GM12878 (cell line): ENCODE measurements at regions not wholly inside any gene's neighbourhood (a gene's known extent, or its start where the extent isn't known, plus 50 kb on each side); places are given as distances from the start of the nearest gene placed in this dataset.

ENCODE experiments used
- ATAC-seq: fragments of 200-7000 bp; cut with Tn5 transposase; 3 replicates; pipeline ENCODE4 v1.9.1; 2020; ENCODE audit warnings: mild to moderate bottlenecking, moderate library complexity
- BruUV-seq: library from RNA; stranded (reverse); fragments of 400-500 nt; replicated peaks from 2 replicates; lab custom pipeline; 2021; lab: Mats Ljungman, UMichigan
- CTCF ChIA-PET: fragments of 300-600 bp; sonication (Branson Sonifier 250); formaldehyde crosslinking; extraction: SDS; loops from one replicate; lab custom pipeline; 2021; ENCODE audit warnings: inconsistent platforms; lab: Yijun Ruan, JAX
- POLR2A ChIA-PET: fragments of 350-600 bp; formaldehyde crosslinking; extraction: SDS; loops from one replicate; lab custom pipeline; 2021; ENCODE audit warnings: inconsistent platforms; lab: Charles Lee
- RAD21 ChIA-PET: fragments of 300-600 bp; sonication (Branson Sonifier 250); formaldehyde crosslinking; loops from one replicate; lab custom pipeline; 2023; ENCODE audit warnings: antibody characterized with exemption; ENCODE audit not compliant: unreplicated experiment; lab: Charles Lee
- SMC1A ChIA-PET: fragments of 300-600 bp; sonication (Branson Sonifier 250); formaldehyde crosslinking; loops from one replicate; lab custom pipeline; 2023; ENCODE audit not compliant: unreplicated experiment, uncharacterized antibody; lab: Charles Lee
- DNase-seq: peaks from one replicate; pipeline ENCODE4 v3.0.0-alpha.2; 2011; ENCODE audit warnings: low read depth, low spot score
- FAIRE-seq: peaks from 3 replicates; lab custom pipeline; 2011; peaks lifted over from hg19 to GRCh38; lab: Jason Lieb, UNC
- H2AFZ ChIP-seq: 2 replicates; pipeline ENCODE4 v1.6.0; 2011; ENCODE audit warnings: low read depth, low read length, control low read depth; ENCODE audit not compliant: control insufficient read depth
- H3K27ac ChIP-seq: 2 replicates; pipeline ENCODE4 v1.5.1; 2011; ENCODE audit warnings: control low read depth; ENCODE audit not compliant: control insufficient read depth, insufficient read depth
- H3K27me3 ChIP-seq, 2 experiments: replicated peaks in 1 of 2; 2 replicates each; pipeline versions ENCODE4 v1.6.0 to v1.6.1; 2011; ENCODE audit warnings: low read length in 1 of 2; ENCODE audit not compliant: control insufficient read depth in 2 of 2, insufficient read depth in 2 of 2
- H3K36me3 ChIP-seq, 2 experiments: 2 replicates each; pipeline ENCODE4 v1.5.1; 2011; ENCODE audit warnings: low read length in 1 of 2; ENCODE audit not compliant: control insufficient read depth in 2 of 2, insufficient read depth in 2 of 2
- H3K4me1 ChIP-seq: 2 replicates; pipeline ENCODE4 v1.6.1; 2011; ENCODE audit warnings: mild to moderate bottlenecking, low read length, moderate library complexity, mixed read lengths; ENCODE audit not compliant: control insufficient read depth, insufficient read depth
- H3K4me2 ChIP-seq: 2 replicates; pipeline ENCODE4 v1.6.0; 2011; ENCODE audit warnings: control low read depth; ENCODE audit not compliant: control insufficient read depth, insufficient read depth
- H3K4me3 ChIP-seq: fragments of 200-600 bp; sonication (generic); 2 replicates; pipeline ENCODE4 v1.5.1; 2016
- H3K79me2 ChIP-seq: 2 replicates; pipeline ENCODE4 v1.6.0; 2011; ENCODE audit warnings: low read length; ENCODE audit not compliant: control insufficient read depth, insufficient read depth
- H3K9ac ChIP-seq: 2 replicates; pipeline ENCODE4 v1.8.0; 2011; ENCODE audit warnings: low read length, control low read depth, mixed read lengths; ENCODE audit not compliant: control insufficient read depth, insufficient read depth
- H3K9me3 ChIP-seq: replicated peaks from 3 replicates; pipeline ENCODE4 v1.5.1; 2011; ENCODE audit warnings: mild to moderate bottlenecking, low read length; ENCODE audit not compliant: control insufficient read depth, insufficient read depth
- H4K20me1 ChIP-seq: 2 replicates; pipeline ENCODE4 v1.6.0; 2011; ENCODE audit not compliant: control insufficient read depth, insufficient read depth
- BMI1 ChIP-seq: fragments of 450-650 bp; IDR thresholded peaks from 2 replicates; pipeline ENCODE4 v1.6.1; 2016; ENCODE audit warnings: mild to moderate bottlenecking, moderate library complexity, borderline replicate concordance
- CREB1 ChIP-seq: IDR thresholded peaks from 2 replicates; pipeline ENCODE4 v1.6.1; 2012; ENCODE audit warnings: low read depth, mild to moderate bottlenecking, inconsistent platforms
- DPF2 ChIP-seq: fragments of 450-650 bp; IDR thresholded peaks from 2 replicates; pipeline ENCODE4 v1.6.1; 2017; ENCODE audit warnings: mild to moderate bottlenecking
- IRF4 ChIP-seq: IDR thresholded peaks from 2 replicates; pipeline ENCODE4 v1.6.1; 2011; ENCODE audit warnings: low read depth, low read length
- KLF5 ChIP-seq: fragments of 450-650 bp; IDR thresholded peaks from 2 replicates; pipeline ENCODE4 v1.6.1; 2014; ENCODE audit warnings: mild to moderate bottlenecking; ENCODE audit not compliant: partially characterized antibody
- NFIC ChIP-seq: IDR thresholded peaks from 2 replicates; pipeline ENCODE4 v1.6.1; 2012; ENCODE audit warnings: low read depth, mild to moderate bottlenecking, inconsistent platforms, low read length, moderate library complexity
- NFYA ChIP-seq: IDR thresholded peaks from 2 replicates; pipeline ENCODE4 v1.6.1; 2011; ENCODE audit warnings: low read depth, mild to moderate bottlenecking, low read length, improper control_type of control experiment, borderline replicate concordance
- PAX5 ChIP-seq: IDR thresholded peaks from 2 replicates; pipeline ENCODE4 v1.6.1; 2011; ENCODE audit warnings: low read depth, low read length, borderline replicate concordance
- SMARCA5 ChIP-seq: fragments of 450-650 bp; IDR thresholded peaks from 2 replicates; pipeline ENCODE4 v1.6.1; 2017; ENCODE audit warnings: mild to moderate bottlenecking
- WGBS: methylation state at CpG from one replicate; pipeline ENCODE4 v1.1.6; 2016; ENCODE audit warnings: low lambda C conversion rate; ENCODE audit not compliant: insufficient replicate concordance, insufficient coverage; ENCODE audit errors: missing lambda C conversion rate; 5-methylcytosine and 5-hydroxymethylcytosine counted together
- in situ Hi-C: fragments of 300-500 bp; cut with MboI; formaldehyde crosslinking; loops from 9 replicates; pipeline ENCODE4 v1.14.3; 2018; ENCODE audit warnings: mixed read lengths
- intact Hi-C: fragments of 100-400 bp; cut with micrococcal nuclease; formaldehyde crosslinking; loops from one replicate; pipeline ENCODE4 v1.14.2; 2022; ENCODE audit not compliant: unreplicated experiment
- TF ChIP-seq, protein P1 (sequence below): IDR thresholded peaks from 2 replicates; pipeline ENCODE4 v1.6.1; 2012; ENCODE audit warnings: low read depth, low read length, improper control_type of control experiment
- TF ChIP-seq, protein P2 (sequence below): IDR thresholded peaks from 2 replicates; pipeline ENCODE4 v1.6.1; 2012; ENCODE audit warnings: low read depth, low read length, improper control_type of control experiment
- TF ChIP-seq, protein P3 (sequence below): fragments of 450-650 bp; IDR thresholded peaks from 2 replicates; pipeline ENCODE4 v1.6.1; 2018; ENCODE audit warnings: borderline replicate concordance, mild to moderate bottlenecking; ENCODE audit not compliant: partially characterized antibody
- TF ChIP-seq, protein P4 (sequence below): fragments of 450-650 bp; IDR thresholded peaks from 2 replicates; pipeline ENCODE4 v1.6.1; 2018; ENCODE audit warnings: mild to moderate bottlenecking, low read depth, moderate library complexity; ENCODE audit not compliant: partially characterized antibody

DNA sequence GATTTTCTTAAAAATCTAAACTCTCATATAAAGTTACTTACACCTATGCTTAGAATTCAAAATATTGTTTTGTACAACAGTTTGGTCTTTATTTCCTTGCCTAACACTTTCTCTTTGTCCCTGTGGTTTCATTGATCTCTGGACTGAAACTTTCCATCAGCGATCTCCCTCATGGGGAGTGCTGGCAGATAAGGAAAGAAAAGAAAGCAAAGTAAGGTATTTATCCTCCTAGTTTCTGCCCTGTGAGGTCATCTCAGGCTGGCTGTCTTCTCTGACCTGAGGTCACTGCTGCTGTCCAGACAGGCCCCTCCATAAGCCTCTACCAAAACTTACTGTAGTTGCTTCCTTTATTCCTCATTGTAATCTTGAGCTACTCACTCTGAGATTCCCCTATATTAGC lies 57.9 kb upstream of the EPHA6 start:
- Histone ChIP-seq H3K4me3 (no peak overlapping the region), H3K27ac (no peak overlapping the region), H3K9ac (no peak overlapping the region), H3K4me1 (no peaks in the 10 kb centered on the region), H3K9me3 (no peaks in the 10 kb centered on the region), H3K4me2 (no peak overlapping the region), H3K36me3 (no peaks in the 10 kb centered on the region), H2AFZ (no peak overlapping the region), H3K27me3 (no peaks in the 10 kb centered on the region), H3K79me2 (no peaks in the 10 kb centered on the region), H4K20me1 (no peaks in the 10 kb centered on the region)
- no TSS peak for BruUV-seq
- ChIA-PET POLR2A (no interaction called here), RAD21 (no interaction called here), SMC1A (no interaction called here), CTCF (no interaction called here)
- DNase-seq (no peak), ATAC-seq (no peak), FAIRE-seq (no peak)
- 6% methylated on average over 1 of the region's 1 CpG for WGBS
- intact Hi-C loops: no loop called here
- no peak for TF ChIP-seq IRF4
- TF ChIP-seq NFYA: no peak
- TF ChIP-seq, protein P1, sequence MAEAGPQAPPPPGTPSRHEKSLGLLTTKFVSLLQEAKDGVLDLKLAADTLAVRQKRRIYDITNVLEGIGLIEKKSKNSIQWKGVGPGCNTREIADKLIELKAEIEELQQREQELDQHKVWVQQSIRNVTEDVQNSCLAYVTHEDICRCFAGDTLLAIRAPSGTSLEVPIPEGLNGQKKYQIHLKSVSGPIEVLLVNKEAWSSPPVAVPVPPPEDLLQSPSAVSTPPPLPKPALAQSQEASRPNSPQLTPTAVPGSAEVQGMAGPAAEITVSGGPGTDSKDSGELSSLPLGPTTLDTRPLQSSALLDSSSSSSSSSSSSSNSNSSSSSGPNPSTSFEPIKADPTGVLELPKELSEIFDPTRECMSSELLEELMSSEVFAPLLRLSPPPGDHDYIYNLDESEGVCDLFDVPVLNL: no peak
- TF ChIP-seq NFIC: no peak
- TF ChIP-seq, protein P2, sequence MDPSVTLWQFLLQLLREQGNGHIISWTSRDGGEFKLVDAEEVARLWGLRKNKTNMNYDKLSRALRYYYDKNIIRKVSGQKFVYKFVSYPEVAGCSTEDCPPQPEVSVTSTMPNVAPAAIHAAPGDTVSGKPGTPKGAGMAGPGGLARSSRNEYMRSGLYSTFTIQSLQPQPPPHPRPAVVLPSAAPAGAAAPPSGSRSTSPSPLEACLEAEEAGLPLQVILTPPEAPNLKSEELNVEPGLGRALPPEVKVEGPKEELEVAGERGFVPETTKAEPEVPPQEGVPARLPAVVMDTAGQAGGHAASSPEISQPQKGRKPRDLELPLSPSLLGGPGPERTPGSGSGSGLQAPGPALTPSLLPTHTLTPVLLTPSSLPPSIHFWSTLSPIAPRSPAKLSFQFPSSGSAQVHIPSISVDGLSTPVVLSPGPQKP: no peak
- TF ChIP-seq KLF5: no peak
- TF ChIP-seq, protein P3, sequence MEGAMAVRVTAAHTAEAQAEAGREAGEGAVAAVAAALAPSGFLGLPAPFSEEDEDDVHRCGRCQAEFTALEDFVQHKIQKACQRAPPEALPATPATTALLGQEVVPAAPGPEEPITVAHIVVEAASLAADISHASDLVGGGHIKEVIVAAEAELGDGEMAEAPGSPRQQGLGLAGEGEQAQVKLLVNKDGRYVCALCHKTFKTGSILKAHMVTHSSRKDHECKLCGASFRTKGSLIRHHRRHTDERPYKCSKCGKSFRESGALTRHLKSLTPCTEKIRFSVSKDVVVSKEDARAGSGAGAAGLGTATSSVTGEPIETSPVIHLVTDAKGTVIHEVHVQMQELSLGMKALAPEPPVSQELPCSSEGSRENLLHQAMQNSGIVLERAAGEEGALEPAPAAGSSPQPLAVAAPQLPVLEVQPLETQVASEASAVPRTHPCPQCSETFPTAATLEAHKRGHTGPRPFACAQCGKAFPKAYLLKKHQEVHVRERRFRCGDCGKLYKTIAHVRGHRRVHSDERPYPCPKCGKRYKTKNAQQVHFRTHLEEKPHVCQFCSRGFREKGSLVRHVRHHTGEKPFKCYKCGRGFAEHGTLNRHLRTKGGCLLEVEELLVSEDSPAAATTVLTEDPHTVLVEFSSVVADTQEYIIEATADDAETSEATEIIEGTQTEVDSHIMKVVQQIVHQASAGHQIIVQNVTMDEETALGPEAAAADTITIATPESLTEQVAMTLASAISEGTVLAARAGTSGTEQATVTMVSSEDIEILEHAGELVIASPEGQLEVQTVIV: no peak
- no peak for TF ChIP-seq PAX5
- no peak for TF ChIP-seq SMARCA5
- no peak for TF ChIP-seq BMI1
- TF ChIP-seq, protein P4, sequence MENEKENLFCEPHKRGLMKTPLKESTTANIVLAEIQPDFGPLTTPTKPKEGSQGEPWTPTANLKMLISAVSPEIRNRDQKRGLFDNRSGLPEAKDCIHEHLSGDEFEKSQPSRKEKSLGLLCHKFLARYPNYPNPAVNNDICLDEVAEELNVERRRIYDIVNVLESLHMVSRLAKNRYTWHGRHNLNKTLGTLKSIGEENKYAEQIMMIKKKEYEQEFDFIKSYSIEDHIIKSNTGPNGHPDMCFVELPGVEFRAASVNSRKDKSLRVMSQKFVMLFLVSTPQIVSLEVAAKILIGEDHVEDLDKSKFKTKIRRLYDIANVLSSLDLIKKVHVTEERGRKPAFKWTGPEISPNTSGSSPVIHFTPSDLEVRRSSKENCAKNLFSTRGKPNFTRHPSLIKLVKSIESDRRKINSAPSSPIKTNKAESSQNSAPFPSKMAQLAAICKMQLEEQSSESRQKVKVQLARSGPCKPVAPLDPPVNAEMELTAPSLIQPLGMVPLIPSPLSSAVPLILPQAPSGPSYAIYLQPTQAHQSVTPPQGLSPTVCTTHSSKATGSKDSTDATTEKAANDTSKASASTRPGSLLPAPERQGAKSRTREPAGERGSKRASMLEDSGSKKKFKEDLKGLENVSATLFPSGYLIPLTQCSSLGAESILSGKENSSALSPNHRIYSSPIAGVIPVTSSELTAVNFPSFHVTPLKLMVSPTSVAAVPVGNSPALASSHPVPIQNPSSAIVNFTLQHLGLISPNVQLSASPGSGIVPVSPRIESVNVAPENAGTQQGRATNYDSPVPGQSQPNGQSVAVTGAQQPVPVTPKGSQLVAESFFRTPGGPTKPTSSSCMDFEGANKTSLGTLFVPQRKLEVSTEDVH: no peak
- no peak for TF ChIP-seq DPF2
- TF ChIP-seq CREB1: no peak
- in situ Hi-C loops: no loop called here
